ENCODE measurements at regions not wholly inside any gene's neighbourhood (a gene's known extent, or its start where the extent isn't known, plus 50 kb on each side); places are given as distances from the start of the nearest gene placed in this dataset.

DNA sequence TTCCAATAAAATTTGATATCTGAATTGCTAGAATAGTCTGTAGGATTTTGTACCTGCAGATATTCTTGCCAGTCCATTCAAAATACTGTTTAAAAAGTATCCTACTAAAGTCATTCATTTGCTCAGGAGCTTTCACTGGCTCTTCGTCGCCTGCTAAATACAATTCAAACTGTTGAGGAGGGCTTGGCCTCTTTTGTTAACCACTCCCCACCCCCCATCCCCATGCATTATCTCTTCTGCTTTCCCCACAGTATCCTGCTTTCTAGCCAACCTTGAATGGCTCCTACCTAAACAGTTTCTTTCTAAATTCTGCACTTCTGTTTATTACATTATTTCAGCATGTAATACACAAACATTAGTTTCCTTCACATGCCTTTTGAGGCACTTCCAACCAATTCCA is 230.8 kb downstream of the CPE start:
- BruUV-seq (replicated peaks), result no TSS peak
- ChIA-PET POLR2A (no interaction called here), CTCF (no interaction called here)
- no peak for DNase-seq (ENCODE audit: low read depth, low spot score)
- no peak for TF ChIP-seq SIN3A (IDR thresholded peaks at IDR 0.05; ENCODE audit: borderline replicate concordance, insufficient read depth, low read depth, low read length)
- TF ChIP-seq, protein P1, sequence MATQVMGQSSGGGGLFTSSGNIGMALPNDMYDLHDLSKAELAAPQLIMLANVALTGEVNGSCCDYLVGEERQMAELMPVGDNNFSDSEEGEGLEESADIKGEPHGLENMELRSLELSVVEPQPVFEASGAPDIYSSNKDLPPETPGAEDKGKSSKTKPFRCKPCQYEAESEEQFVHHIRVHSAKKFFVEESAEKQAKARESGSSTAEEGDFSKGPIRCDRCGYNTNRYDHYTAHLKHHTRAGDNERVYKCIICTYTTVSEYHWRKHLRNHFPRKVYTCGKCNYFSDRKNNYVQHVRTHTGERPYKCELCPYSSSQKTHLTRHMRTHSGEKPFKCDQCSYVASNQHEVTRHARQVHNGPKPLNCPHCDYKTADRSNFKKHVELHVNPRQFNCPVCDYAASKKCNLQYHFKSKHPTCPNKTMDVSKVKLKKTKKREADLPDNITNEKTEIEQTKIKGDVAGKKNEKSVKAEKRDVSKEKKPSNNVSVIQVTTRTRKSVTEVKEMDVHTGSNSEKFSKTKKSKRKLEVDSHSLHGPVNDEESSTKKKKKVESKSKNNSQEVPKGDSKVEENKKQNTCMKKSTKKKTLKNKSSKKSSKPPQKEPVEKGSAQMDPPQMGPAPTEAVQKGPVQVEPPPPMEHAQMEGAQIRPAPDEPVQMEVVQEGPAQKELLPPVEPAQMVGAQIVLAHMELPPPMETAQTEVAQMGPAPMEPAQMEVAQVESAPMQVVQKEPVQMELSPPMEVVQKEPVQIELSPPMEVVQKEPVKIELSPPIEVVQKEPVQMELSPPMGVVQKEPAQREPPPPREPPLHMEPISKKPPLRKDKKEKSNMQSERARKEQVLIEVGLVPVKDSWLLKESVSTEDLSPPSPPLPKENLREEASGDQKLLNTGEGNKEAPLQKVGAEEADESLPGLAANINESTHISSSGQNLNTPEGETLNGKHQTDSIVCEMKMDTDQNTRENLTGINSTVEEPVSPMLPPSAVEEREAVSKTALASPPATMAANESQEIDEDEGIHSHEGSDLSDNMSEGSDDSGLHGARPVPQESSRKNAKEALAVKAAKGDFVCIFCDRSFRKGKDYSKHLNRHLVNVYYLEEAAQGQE (IDR thresholded peaks at IDR 0.05; ENCODE audit: insufficient read depth in 1 of 2, low read depth in 2 of 2, low read length in 1 of 2), result no peak
- TF ChIP-seq, protein P2, sequence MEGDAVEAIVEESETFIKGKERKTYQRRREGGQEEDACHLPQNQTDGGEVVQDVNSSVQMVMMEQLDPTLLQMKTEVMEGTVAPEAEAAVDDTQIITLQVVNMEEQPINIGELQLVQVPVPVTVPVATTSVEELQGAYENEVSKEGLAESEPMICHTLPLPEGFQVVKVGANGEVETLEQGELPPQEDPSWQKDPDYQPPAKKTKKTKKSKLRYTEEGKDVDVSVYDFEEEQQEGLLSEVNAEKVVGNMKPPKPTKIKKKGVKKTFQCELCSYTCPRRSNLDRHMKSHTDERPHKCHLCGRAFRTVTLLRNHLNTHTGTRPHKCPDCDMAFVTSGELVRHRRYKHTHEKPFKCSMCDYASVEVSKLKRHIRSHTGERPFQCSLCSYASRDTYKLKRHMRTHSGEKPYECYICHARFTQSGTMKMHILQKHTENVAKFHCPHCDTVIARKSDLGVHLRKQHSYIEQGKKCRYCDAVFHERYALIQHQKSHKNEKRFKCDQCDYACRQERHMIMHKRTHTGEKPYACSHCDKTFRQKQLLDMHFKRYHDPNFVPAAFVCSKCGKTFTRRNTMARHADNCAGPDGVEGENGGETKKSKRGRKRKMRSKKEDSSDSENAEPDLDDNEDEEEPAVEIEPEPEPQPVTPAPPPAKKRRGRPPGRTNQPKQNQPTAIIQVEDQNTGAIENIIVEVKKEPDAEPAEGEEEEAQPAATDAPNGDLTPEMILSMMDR (IDR thresholded peaks at IDR 0.05), result no peak
- TF ChIP-seq POLR2AphosphoS5 (IDR thresholded peaks at IDR 0.05; ENCODE audit: low read depth, low read length), result no peak
- no peak for TF ChIP-seq TCF7L2 (IDR thresholded peaks at IDR 0.05; ENCODE audit: low read depth, low read length)
- no peaks in the 10 kb centered on the region for H3K27me3 ChIP-seq (ENCODE audit: control insufficient read depth, insufficient read depth, low read length)
- no peak for ATAC-seq
- intact Hi-C loops (cut with micrococcal nuclease; ENCODE audit: unreplicated experiment) (no loop called here), in situ Hi-C loops (cut with HindIII; ENCODE audit: low pct_unique_long_range_greater_than_20kb, low sequenced_read_pairs) (no loop called here)
- H3K4me1 ChIP-seq (ENCODE audit: control insufficient read depth, insufficient read depth, low read length), result no peaks in the 10 kb centered on the region
- H3K27ac ChIP-seq (ENCODE audit: low read length), result no peak overlapping the region
- H3K4me3 ChIP-seq (ENCODE audit: low read depth in 2 of 2, low read length in 2 of 2), result no peak overlapping the region
- no peaks in the 10 kb centered on the region for H3K36me3 ChIP-seq (ENCODE audit: control insufficient read depth, insufficient read depth, low read length)
- H3K9me3 ChIP-seq (ENCODE audit: control insufficient read depth, insufficient read depth, low read depth, low read length), result no peaks in the 10 kb centered on the region

DNA sequence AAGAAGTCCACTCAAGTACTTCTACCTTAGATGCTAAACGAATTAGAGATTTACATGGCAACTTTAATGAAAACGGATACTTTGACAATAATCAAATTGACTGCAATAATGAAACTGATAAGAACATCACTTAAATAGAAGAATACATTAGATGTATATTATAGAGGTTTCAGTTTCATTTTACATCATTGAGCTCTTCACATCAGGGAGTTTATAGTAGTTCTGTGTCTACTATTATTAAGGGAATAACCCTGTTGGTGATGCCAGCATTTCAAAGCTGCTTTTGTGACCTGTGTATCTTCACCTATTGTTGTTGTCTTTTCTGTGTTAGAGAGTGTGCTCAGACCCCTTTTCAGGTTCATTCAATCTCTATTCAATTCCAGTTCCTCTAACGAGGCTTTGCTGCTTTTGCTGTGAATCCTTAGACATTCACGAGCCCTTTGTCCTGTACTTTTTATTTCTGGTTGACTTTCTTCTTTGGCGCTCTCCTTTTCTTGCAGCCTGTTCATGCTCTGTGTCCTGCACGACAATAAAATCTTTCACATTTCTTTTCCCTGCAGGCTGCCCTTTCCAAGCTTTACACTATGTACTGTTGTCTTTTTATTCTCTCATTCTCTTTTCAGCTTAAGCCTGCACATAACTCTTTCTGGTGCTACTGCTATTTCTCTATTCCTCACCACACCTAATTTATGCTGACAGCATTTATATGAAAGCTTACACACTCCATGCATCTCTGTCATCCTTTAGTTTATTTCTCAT is 232.1 kb downstream of the CPE start:
- Histone ChIP-seq H3K36me3 (ENCODE audit: control insufficient read depth, insufficient read depth, low read length) (no peaks in the 10 kb centered on the region), H3K4me3 (ENCODE audit: low read depth in 2 of 2, low read length in 2 of 2) (no peak overlapping the region), H3K27me3 (ENCODE audit: control insufficient read depth, insufficient read depth, low read length) (no peaks in the 10 kb centered on the region), H3K9me3 (ENCODE audit: control insufficient read depth, insufficient read depth, low read depth, low read length) (no peaks in the 10 kb centered on the region), H3K4me1 (ENCODE audit: control insufficient read depth, insufficient read depth, low read length) (no peaks in the 10 kb centered on the region), H3K27ac (ENCODE audit: low read length) (no peak overlapping the region)
- no TSS peak for BruUV-seq (replicated peaks)
- CTCF ChIA-PET, result no interaction called here
- intact Hi-C loops (cut with micrococcal nuclease; ENCODE audit: unreplicated experiment) (no loop called here), in situ Hi-C loops (cut with HindIII; ENCODE audit: low pct_unique_long_range_greater_than_20kb, low sequenced_read_pairs) (no loop called here)
- POLR2A ChIA-PET, result no interaction called here
- TF ChIP-seq POLR2AphosphoS5 (IDR thresholded peaks at IDR 0.05; ENCODE audit: low read depth, low read length) (no peak), TCF7L2 (IDR thresholded peaks at IDR 0.05; ENCODE audit: low read depth, low read length) (no peak), SIN3A (IDR thresholded peaks at IDR 0.05; ENCODE audit: borderline replicate concordance, insufficient read depth, low read depth, low read length) (no peak)
- TF ChIP-seq, protein P2 (IDR thresholded peaks at IDR 0.05), result no peak
- TF ChIP-seq, protein P1 (IDR thresholded peaks at IDR 0.05; ENCODE audit: insufficient read depth in 1 of 2, low read depth in 2 of 2, low read length in 1 of 2), result no peak
- ATAC-seq, result no peak
- DNase-seq (ENCODE audit: low read depth, low spot score), result no peak
